A549 (cell line): ENCODE measurements at regions not wholly inside any gene's neighbourhood (a gene's known extent, or its start where the extent isn't known, plus 50 kb on each side); places are given as distances from the start of the nearest gene placed in this dataset.

Experiments
- EP300 ChIP-seq, 2 experiments: fragments of >200 bp; sonication (Bioruptor Twin); formaldehyde crosslinking; IDR thresholded peaks; 2 replicates in 1 of 2; 3 replicates in 1 of 2; pipeline ENCODE4 v1.6.1; 2016 to 2017
- MAFK ChIP-seq: fragments of 450-650 bp; IDR thresholded peaks from 2 replicates; pipeline ENCODE4 v1.6.1; 2014; ENCODE audit not compliant: partially characterized antibody
- POLR2A ChIP-seq: IDR thresholded peaks from 2 replicates; pipeline ENCODE4 v1.6.1; 2012; ENCODE audit warnings: mild to moderate bottlenecking, low read length
- RAD21 ChIP-seq, 2 experiments: fragments of >200 bp in 1 of 2; sonication (Bioruptor Twin) in 1 of 2; formaldehyde crosslinking in 1 of 2; IDR thresholded peaks in 1 of 2; conservative IDR thresholded peaks in 1 of 2; 2 replicates in 1 of 2; 3 replicates in 1 of 2; pipeline ENCODE4 v1.6.1; 2012 to 2018; ENCODE audit warnings: inconsistent platforms in 1 of 2
- TF ChIP-seq, protein P1 (sequence below): IDR thresholded peaks from 2 replicates; pipeline ENCODE4 v1.6.1; 2012
- TF ChIP-seq, protein P2 (sequence below): fragments of >200 bp; sonication (Bioruptor Twin); formaldehyde crosslinking; IDR thresholded peaks from 3 replicates; pipeline ENCODE4 v1.5.1; 2016

DNA sequence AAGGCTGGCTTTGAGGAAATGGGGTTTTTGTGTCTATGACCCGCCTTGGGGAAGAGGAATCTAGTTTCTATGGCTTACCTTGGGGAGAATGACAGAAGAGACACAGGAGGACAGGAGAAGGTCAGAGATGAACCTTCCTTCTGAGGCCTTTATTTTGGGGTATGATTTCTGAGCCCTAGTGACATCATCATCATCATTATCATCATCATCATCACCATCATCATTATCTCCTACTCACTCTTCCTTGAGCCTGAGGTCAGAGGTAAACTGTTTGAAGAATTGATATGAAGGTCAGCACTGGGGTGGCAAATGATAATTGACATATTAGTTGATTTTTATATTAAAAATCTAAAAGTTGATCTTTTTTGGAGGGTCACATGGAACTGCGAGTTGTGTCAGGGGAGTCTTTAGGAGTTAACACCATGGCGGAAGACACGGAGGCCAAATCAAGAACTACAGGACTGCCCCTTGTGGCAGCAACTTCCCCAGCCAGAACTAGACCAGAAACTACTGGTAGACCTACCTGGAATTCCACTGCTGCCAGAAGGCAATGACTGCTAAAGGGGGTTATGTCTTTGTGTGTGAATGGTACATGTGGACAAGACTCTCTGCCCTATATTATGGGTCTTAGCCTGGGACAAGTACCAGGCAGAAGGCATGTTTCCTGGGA lies 49.8 kb upstream of the WLS start:
- TF ChIP-seq POLR2A (no peak), MAFK (no peak), EP300 (IDR thresholded peaks at IDR 0.05) (no peak), RAD21 (conservative IDR thresholded peaks at IDR 0.05 in 1 of 2, IDR thresholded peaks at IDR 0.05 in 1 of 2) (no peak)
- TF ChIP-seq, protein P1, sequence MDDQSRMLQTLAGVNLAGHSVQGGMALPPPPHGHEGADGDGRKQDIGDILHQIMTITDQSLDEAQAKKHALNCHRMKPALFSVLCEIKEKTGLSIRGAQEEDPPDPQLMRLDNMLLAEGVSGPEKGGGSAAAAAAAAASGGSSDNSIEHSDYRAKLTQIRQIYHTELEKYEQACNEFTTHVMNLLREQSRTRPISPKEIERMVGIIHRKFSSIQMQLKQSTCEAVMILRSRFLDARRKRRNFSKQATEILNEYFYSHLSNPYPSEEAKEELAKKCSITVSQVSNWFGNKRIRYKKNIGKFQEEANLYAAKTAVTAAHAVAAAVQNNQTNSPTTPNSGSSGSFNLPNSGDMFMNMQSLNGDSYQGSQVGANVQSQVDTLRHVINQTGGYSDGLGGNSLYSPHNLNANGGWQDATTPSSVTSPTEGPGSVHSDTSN, result no peak
- TF ChIP-seq, protein P2, sequence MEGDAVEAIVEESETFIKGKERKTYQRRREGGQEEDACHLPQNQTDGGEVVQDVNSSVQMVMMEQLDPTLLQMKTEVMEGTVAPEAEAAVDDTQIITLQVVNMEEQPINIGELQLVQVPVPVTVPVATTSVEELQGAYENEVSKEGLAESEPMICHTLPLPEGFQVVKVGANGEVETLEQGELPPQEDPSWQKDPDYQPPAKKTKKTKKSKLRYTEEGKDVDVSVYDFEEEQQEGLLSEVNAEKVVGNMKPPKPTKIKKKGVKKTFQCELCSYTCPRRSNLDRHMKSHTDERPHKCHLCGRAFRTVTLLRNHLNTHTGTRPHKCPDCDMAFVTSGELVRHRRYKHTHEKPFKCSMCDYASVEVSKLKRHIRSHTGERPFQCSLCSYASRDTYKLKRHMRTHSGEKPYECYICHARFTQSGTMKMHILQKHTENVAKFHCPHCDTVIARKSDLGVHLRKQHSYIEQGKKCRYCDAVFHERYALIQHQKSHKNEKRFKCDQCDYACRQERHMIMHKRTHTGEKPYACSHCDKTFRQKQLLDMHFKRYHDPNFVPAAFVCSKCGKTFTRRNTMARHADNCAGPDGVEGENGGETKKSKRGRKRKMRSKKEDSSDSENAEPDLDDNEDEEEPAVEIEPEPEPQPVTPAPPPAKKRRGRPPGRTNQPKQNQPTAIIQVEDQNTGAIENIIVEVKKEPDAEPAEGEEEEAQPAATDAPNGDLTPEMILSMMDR, result no peak
